HG03565 (cell line): ENCODE measurements at regions not wholly inside any gene's neighbourhood (a gene's known extent, or its start where the extent isn't known, plus 50 kb on each side); places are given as distances from the start of the nearest gene placed in this dataset.

Source experiments
- ATAC-seq: cut with Tn5 transposase; IDR thresholded peaks from one replicate; pipeline ENCODE4 v1.9.1; 2021; ENCODE audit warnings: mild to moderate bottlenecking, moderate library complexity; ENCODE audit not compliant: unreplicated experiment

DNA sequence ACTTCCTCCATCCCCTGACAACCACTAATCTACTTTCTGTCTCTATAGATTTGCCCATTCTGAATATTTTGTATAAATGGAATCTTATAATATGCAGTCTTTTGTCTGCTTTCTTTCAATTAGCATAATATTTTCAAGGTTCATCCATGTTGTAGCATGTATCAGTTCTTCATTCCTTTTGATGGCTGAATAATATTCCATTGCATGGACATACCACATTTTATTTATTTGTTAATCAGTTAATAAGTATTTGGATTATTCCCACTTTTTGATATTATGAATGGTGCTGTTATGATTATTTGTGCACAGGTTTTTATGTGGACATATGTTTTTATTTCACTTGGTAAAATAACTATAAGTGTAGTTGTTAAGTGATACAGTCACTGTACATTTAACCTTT lies 155.1 kb upstream of the WSCD2 start:
- ATAC-seq, result no peak

- ATAC-seq, result no peak
These were observed 152.8 kb upstream of the WSCD2 start for GRCh38 chr12:107976331-107976730.

DNA sequence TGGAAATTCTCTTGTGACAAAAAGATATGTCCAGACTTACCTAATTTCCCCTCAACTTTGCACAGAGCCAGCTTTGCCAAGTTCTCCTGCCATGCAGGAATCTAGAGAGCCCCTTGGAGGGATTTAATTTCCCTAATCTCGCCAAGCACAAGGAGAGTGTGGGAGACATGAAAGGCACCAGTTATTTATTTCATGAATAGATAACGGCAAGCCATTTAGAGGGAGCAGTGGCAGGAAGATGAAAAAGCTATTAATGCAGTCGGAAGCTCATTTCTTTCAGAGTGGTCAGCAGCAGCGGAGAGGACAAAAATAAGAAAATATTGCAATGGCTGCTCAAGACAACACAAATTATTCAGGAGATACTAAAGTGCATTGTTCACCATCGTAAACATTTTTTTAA lies 150.9 kb upstream of the WSCD2 start:
- no peak for ATAC-seq

DNA sequence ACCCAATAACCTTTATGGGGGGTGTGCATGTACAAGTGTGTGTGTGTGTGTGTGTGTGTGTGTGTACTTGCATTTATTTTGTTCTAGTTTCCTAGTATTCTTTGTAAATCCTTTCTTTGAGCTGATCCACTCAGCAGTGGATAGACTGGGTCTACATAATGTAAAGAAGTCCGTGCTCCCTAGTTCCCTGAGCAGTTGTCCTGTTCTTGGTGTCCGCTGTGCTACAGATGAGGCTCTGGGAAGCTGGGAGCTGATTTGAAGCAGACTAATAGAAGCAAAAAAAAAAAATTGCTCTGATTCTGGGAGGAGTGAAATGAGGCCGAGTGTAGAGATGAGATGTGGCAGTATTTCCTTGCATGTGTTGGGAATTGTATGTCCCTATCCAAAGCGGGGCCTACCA lies 150.4 kb upstream of the WSCD2 start:
- ATAC-seq, result no peak

- no peak for ATAC-seq
These were observed 145.2 kb upstream of the WSCD2 start for GRCh38 chr12:107983756-107984472.

GRCh38 chr12:107984973-107985372 lies 144.1 kb upstream of the WSCD2 start:
- no peak for ATAC-seq

DNA sequence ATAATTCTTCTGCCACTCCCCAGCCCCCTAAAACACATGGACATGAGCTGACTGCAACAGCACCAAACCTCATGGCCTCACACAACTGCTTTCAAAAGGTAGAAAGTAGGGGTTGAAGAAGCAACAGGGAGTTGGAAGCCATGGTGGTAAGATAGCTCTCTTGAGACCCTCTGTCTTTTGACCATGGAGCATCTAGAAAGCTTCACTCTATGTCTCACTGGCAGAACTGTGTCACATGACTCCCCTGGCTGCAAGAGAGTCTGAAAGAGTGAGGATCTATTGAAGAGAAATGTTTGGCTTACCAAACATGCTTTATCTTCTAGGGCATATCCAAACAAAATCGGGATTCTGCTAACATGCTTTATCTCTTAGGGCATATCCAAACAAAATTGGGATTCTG lies 142.9 kb upstream of the WSCD2 start:
- ATAC-seq, result no peak

DNA sequence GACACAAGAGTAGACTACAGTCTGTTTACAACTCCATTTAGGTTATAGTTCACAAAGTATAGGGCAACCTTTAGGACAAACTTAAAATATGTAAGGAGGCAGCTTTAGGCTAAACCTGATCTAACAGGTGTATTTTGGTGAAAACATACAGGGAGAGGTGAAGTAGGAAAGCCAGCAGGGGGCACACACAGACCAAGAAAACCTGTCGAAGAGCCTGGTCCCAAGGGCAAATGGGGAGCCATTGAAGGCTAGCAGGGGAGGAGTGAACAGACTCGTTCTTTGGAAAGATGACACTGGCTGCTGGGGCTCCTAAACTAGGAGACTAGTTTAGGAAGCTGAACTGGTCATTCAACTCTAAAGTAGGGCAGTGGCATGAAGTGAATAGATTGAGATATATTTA lies 138.8 kb upstream of the WSCD2 start:
- ATAC-seq, result no peak

- no peak for ATAC-seq
These were observed 137.1 kb upstream of the WSCD2 start for GRCh38 chr12:107992029-107992428.

DNA sequence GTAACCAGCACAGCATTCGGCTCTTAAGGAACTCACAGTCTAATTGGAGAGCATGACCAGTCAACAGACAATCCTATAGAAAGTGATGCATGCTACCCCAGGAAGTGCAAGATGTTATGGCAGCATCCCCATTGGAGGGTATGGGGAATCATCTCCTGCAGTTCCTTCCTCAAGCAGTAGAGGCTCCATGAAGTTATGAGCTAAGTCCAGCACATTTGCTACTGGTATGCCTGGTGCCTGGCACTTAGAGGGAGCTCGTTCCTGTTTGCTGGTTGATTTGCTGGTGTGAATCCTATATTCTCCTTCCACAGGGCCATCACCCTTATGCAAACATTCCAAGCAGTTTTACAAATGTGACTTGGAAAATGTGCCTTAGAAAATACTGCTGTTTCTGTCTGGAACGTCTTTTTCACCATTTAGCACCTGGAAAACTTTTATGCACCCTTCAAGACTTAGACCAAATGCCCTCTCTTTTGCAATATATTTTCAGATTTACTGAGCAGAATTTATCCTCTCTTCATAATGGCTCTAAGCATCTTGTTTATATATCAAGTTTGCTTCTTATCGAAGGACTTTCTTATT lies 136.1 kb upstream of the WSCD2 start:
- ATAC-seq, result no peak

GRCh38 chr12:107998863-107999262 lies 130.2 kb upstream of the WSCD2 start:
- no peak for ATAC-seq

GRCh38 chr12:108000111-108000510 lies 129.0 kb upstream of the WSCD2 start:
- no peak for ATAC-seq

DNA sequence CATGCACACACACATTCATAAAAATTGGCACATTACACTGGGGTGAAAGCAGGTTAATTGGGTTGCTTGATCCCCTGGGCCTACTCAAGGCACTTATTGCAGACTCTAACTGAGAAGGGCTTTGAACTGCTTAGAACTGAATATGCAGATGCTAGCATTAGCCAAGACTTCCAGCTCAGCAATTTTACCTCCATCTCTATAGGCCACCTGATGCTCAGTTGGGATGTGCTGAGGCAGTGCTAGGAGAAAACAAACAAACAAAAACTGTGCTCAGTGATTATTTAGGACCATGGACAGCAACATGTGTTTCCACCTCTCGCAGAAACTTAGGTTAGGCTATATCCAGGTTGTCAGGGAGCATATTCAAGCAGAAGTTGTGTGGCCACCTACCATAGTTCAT lies 124.8 kb upstream of the WSCD2 start:
- ATAC-seq, result no peak

GRCh38 chr12:108008163-108008905 lies 120.8 kb upstream of the WSCD2 start:
- ATAC-seq, result no peak

GRCh38 chr12:108009442-108010070 lies 119.5 kb upstream of the WSCD2 start:
- ATAC-seq, result no peak

DNA sequence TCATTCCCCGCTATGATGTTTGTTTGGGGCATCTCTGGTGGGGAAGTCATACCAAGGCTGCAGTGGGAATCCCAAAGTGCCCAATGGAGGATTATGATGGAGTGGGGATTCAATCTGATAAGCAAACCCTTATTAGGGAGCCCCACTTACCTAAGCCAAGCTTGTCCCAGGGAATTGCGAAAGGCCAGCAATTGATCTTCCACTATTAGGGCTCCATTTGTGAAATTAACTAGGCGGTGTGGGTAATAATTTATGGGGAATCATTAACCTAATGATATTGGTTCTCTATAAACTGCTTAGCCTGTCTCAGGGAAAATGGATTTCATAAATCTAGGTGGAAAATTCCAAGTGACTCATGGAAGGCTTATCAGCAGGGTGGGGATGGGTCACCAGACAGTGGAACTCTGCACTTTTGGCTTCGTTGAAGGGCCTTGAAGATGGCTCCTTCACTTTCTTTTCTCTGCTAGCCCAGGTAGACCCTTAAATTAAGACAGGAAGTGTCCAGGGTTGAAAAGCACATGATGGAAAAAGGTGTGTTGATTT lies 113.0 kb upstream of the WSCD2 start:
- no peak for ATAC-seq

- no peak for ATAC-seq
These were observed 111.5 kb upstream of the WSCD2 start for GRCh38 chr12:108017472-108018057.

GRCh38 chr12:108019862-108020261 lies 109.2 kb upstream of the WSCD2 start:
- ATAC-seq, result no peak

- ATAC-seq, result no peak
These were observed 107.9 kb upstream of the WSCD2 start for GRCh38 chr12:108021141-108021540.

DNA sequence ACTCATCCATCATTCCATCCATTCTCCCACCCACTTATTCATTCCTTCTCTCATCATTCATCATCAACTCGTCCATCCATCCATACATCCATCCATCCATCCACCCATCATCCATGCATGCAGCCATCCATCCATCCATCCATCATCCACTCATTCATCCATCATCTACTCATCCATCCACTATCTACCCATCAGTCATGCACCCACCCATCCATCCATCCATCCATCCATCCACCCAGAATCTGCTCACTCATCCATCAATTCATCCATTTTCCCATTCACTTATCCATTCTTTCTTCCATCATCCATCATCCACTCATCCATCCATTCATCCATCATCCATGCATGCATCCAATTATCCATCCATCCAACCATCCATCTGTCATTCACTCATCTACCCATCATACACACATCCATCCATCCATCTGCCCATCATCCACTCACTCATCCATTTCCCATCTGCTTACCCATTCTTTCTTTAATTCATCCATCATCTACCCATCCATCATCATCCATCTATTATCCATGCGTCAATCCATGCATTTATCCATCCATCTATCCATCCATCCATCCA lies 107.1 kb upstream of the WSCD2 start:
- ATAC-seq, result no peak
